SK-N-MC (cell line): ENCODE measurements at regions not wholly inside any gene's neighbourhood (a gene's known extent, or its start where the extent isn't known, plus 50 kb on each side); places are given as distances from the start of the nearest gene placed in this dataset.

Source experiments
- DNase-seq: peaks from one replicate; pipeline ENCODE4 v3.0.0-alpha.2; 2011; ENCODE audit warnings: low read depth, low spot score
- H3K27ac ChIP-seq: fragments of 200-600 bp; sonication (generic); 2 replicates; pipeline ENCODE4 v1.5.1; 2016; ENCODE audit warnings: mixed run types
- H3K36me3 ChIP-seq: fragments of 200-600 bp; sonication (generic); 2 replicates; pipeline ENCODE4 v1.6.1; 2017; ENCODE audit warnings: antibody characterized with exemption, low read length, mixed read lengths; ENCODE audit not compliant: insufficient read depth
- H3K4me3 ChIP-seq: fragments of 200-600 bp; sonication (generic); 2 replicates; pipeline ENCODE4 v1.5.1; 2016
- H3K9ac ChIP-seq: fragments of 200-600 bp; sonication (generic); 2 replicates; pipeline ENCODE4 v1.8.0; 2017; ENCODE audit warnings: mixed run types, mixed read lengths; ENCODE audit not compliant: insufficient read length
- H3K9me3 ChIP-seq: fragments of 200-600 bp; sonication (generic); 2 replicates; pipeline ENCODE4 v1.6.1; 2017; ENCODE audit warnings: low read depth, mild to moderate bottlenecking, antibody characterized with exemption, low read length, moderate library complexity, mixed read lengths
- EZH2 ChIP-seq: fragments of 200-600 bp; sonication (generic); IDR thresholded peaks from one replicate; pipeline ENCODE4 v1.6.1; 2017; ENCODE audit warnings: antibody characterized with exemption
- FOXP2 ChIP-seq: optimal IDR thresholded peaks from 2 replicates; pipeline ENCODE3; 2011; ENCODE audit warnings: mild to moderate bottlenecking, moderate library complexity; ENCODE audit not compliant: insufficient read depth; ENCODE audit errors: extremely low read length, control extremely low read depth
- POLR2AphosphoS5 ChIP-seq: IDR thresholded peaks from 2 replicates; pipeline ENCODE4 v1.6.1; 2012; ENCODE audit warnings: mild to moderate bottlenecking, low read depth, low read length, borderline replicate concordance

GRCh38 chr2:180385601-180386201 is 378.6 kb upstream of the CWC22 start:
- no peak for DNase-seq
- H3K4me3 ChIP-seq = no peak overlapping the region
- no peak overlapping the region for H3K9ac ChIP-seq
- H3K9me3 ChIP-seq = no peaks in the 10 kb centered on the region
- H3K27ac ChIP-seq = no peak overlapping the region
- no peaks in the 10 kb centered on the region for H3K36me3 ChIP-seq
- no peak for TF ChIP-seq EZH2

- Histone ChIP-seq H3K9me3 (no peaks in the 10 kb centered on the region; the same call in 1 of the 2 replicates), H3K4me3 (no peak overlapping the region), H3K9ac (no peak overlapping the region), H3K27ac (no peak overlapping the region), H3K36me3 (no peaks in the 10 kb centered on the region)
- DNase-seq = no peak
- TF ChIP-seq EZH2 (no peak), FOXP2 (no peak), POLR2AphosphoS5 (no peak)
Observed at GRCh38 chr2:180376066-180376465, 369.0 kb upstream of the CWC22 start.

GRCh38 chr2:180374502-180375281 is 367.6 kb upstream of the CWC22 start:
- no peak overlapping the region for H3K9ac ChIP-seq
- H3K4me3 ChIP-seq = no peak overlapping the region
- DNase-seq = no peak
- H3K27ac ChIP-seq = no peak overlapping the region
- H3K36me3 ChIP-seq = no peaks in the 10 kb centered on the region
- H3K9me3 ChIP-seq = no peaks in the 10 kb centered on the region
- TF ChIP-seq FOXP2 = no peak
- TF ChIP-seq EZH2 = no peak
- no peak for TF ChIP-seq POLR2AphosphoS5

- DNase-seq = no peak
- no peak for TF ChIP-seq POLR2AphosphoS5
- TF ChIP-seq EZH2 = no peak
- TF ChIP-seq FOXP2 = no peak
- no peak overlapping the region for H3K4me3 ChIP-seq
- no peak overlapping the region for H3K9ac ChIP-seq
- H3K27ac ChIP-seq = no peak overlapping the region
- H3K9me3 ChIP-seq = no peaks in the 10 kb centered on the region
- no peaks in the 10 kb centered on the region for H3K36me3 ChIP-seq
Observed at GRCh38 chr2:180370511-180371205, 363.6 kb upstream of the CWC22 start.

- no peak overlapping the region for H3K4me3 ChIP-seq
- no peak overlapping the region for H3K27ac ChIP-seq
- no peaks in the 10 kb centered on the region for H3K36me3 ChIP-seq
- H3K9me3 ChIP-seq = no peaks in the 10 kb centered on the region
- DNase-seq = no peak
- H3K9ac ChIP-seq = no peak overlapping the region
- no peak for TF ChIP-seq EZH2
- no peak for TF ChIP-seq FOXP2
- no peak for TF ChIP-seq POLR2AphosphoS5
Observed at GRCh38 chr2:180368881-180369280, 361.8 kb upstream of the CWC22 start.

GRCh38 chr2:180367815-180368214 is 360.7 kb upstream of the CWC22 start:
- no peak overlapping the region for H3K9ac ChIP-seq
- TF ChIP-seq EZH2 = no peak
- no peak for TF ChIP-seq POLR2AphosphoS5
- H3K27ac ChIP-seq = no peak overlapping the region
- no peak overlapping the region for H3K4me3 ChIP-seq
- no peak for DNase-seq
- no peaks in the 10 kb centered on the region for H3K36me3 ChIP-seq
- H3K9me3 ChIP-seq = no peaks in the 10 kb centered on the region

GRCh38 chr2:180366481-180366880 is 359.4 kb upstream of the CWC22 start:
- no peak for DNase-seq
- no peaks in the 10 kb centered on the region for H3K9me3 ChIP-seq
- H3K27ac ChIP-seq = no peak overlapping the region
- no peak overlapping the region for H3K4me3 ChIP-seq
- no peak overlapping the region for H3K9ac ChIP-seq
- H3K36me3 ChIP-seq = no peaks in the 10 kb centered on the region
- TF ChIP-seq EZH2 = no peak
- no peak for TF ChIP-seq POLR2AphosphoS5

- no peak overlapping the region for H3K4me3 ChIP-seq
- H3K9ac ChIP-seq = no peak overlapping the region
- TF ChIP-seq EZH2 (no peak), FOXP2 (no peak), POLR2AphosphoS5 (no peak)
- H3K27ac ChIP-seq = no peak overlapping the region
- no peaks in the 10 kb centered on the region for H3K9me3 ChIP-seq
- DNase-seq = no peak
- H3K36me3 ChIP-seq = no peaks in the 10 kb centered on the region
Observed at GRCh38 chr2:180364719-180365118, 357.6 kb upstream of the CWC22 start.
